ENCODE measurements at regions not wholly inside any gene's neighbourhood (a gene's known extent, or its start where the extent isn't known, plus 50 kb on each side); places are given as distances from the start of the nearest gene placed in this dataset.
"Not testable (repeated sequence)": the region's sequence is repeated elsewhere in the genome, so short reads cannot be mapped to it uniquely, and the experiment has no call there.

- TF ChIP-seq, protein P1, sequence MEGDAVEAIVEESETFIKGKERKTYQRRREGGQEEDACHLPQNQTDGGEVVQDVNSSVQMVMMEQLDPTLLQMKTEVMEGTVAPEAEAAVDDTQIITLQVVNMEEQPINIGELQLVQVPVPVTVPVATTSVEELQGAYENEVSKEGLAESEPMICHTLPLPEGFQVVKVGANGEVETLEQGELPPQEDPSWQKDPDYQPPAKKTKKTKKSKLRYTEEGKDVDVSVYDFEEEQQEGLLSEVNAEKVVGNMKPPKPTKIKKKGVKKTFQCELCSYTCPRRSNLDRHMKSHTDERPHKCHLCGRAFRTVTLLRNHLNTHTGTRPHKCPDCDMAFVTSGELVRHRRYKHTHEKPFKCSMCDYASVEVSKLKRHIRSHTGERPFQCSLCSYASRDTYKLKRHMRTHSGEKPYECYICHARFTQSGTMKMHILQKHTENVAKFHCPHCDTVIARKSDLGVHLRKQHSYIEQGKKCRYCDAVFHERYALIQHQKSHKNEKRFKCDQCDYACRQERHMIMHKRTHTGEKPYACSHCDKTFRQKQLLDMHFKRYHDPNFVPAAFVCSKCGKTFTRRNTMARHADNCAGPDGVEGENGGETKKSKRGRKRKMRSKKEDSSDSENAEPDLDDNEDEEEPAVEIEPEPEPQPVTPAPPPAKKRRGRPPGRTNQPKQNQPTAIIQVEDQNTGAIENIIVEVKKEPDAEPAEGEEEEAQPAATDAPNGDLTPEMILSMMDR (IDR thresholded peaks at IDR 0.05) = no peak
- H3K27me3 Mint-ChIP-seq = no peaks in the 10 kb centered on the region
- peaks cover 2% of the 10 kb centered on the region for H3K4me1 Mint-ChIP-seq
- CTCF ChIA-PET = no interaction called here
- no peaks in the 10 kb centered on the region for H3K9me3 Mint-ChIP-seq
- DNase-seq (no peak), ATAC-seq (ENCODE audit: low read depth) (no peak)
- H3K27ac Mint-ChIP-seq = no peak overlapping the region
- POLR2A ChIA-PET = no interaction called here
- H3K36me3 Mint-ChIP-seq (ENCODE audit: low read depth) = peaks cover 23% of the 10 kb centered on the region
- H3K4me3 Mint-ChIP-seq = no peak overlapping the region
- intact Hi-C loops (cut with micrococcal nuclease) = no loop called here
Observed at GRCh38 chr7:66539902-66540375, 88.7 kb upstream of the KCTD7 start.

DNA sequence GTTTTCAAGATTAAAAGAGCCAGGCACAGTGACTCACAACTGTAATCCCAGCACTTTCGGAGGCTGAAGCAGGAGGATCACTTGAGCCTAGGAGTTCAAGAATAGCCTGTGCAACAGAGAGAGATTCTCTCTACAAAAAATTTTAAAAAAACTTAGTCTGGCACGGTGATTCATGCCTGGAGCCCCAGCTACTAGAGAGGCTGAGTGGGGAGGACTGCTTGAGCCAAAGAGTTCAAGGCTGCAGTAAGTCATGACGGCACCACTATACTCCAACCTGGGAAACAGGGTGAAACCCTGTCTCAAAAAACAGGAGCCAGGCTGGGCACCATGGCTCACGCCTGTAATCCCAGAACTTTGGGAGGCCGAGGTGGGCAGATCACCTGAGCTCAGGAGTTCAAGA is 86.6 kb upstream of the KCTD7 start:
- no peak overlapping the region for H3K4me3 Mint-ChIP-seq

DNA sequence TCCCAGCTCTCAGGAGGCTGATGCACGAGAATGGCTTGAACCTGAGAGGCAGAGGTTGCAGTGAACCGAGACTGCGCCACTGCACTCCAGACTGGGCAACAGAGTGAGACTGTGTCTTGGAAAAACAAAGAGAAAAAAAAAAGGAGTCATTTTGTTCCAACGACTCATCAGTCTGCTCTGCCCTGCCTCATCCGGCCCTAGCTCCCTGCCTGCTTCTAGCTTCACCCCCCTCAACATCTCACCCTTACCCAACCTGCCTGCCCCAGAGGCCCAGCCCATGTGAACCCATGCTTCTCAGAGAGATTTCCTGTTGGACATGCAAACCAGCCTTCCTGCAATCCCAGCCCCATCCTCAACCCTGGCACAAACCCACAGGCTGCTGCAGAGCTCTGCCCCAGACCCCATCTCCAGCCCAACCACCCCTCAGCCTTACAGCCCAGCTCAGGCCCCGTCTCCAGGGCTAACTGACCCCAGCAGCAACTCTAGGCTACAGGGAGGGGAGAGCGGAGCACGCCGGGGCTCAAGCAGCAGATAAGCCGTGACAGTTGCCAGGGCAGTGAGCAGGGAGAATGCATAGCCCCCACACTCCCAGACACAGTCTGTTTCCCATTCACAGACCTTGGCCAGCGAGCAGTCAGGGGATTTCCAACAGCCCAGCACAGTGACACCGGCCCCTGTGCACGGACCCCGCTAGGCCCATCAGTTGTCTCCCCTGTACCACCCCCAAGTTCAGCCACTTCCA is 86.0 kb upstream of the KCTD7 start:
- Mint-ChIP-seq H3K27me3 (no peaks in the 10 kb centered on the region), H3K36me3 (ENCODE audit: low read depth) (peaks cover 33% of the 10 kb centered on the region), H3K9me3 (no peaks in the 10 kb centered on the region), H3K4me3 (no peak overlapping the region), H3K4me1 (peaks cover 2% of the 10 kb centered on the region), H3K27ac (no peak overlapping the region)
- ATAC-seq (ENCODE audit: low read depth) (no peak), DNase-seq (no peak)
- intact Hi-C loops (cut with micrococcal nuclease) = no loop called here
- ChIA-PET POLR2A (no interaction called here), CTCF (no interaction called here)
- TF ChIP-seq, protein P1 (IDR thresholded peaks at IDR 0.05) = no peak

More for the DNA sequence above, 86.6 kb upstream of the KCTD7 start:
- ChIA-PET POLR2A (no interaction called here), CTCF (no interaction called here)
- H3K27ac Mint-ChIP-seq = no peak overlapping the region
- H3K36me3 Mint-ChIP-seq (ENCODE audit: low read depth) = peaks cover 32% of the 10 kb centered on the region
- no peaks in the 10 kb centered on the region for H3K27me3 Mint-ChIP-seq
- H3K4me1 Mint-ChIP-seq = peaks cover 2% of the 10 kb centered on the region
- ATAC-seq (ENCODE audit: low read depth) (no peak), DNase-seq (no peak)
- TF ChIP-seq, protein P1 (IDR thresholded peaks at IDR 0.05) = no peak
- H3K9me3 Mint-ChIP-seq = no peaks in the 10 kb centered on the region
- intact Hi-C loops (cut with micrococcal nuclease) = no loop called here

DNA sequence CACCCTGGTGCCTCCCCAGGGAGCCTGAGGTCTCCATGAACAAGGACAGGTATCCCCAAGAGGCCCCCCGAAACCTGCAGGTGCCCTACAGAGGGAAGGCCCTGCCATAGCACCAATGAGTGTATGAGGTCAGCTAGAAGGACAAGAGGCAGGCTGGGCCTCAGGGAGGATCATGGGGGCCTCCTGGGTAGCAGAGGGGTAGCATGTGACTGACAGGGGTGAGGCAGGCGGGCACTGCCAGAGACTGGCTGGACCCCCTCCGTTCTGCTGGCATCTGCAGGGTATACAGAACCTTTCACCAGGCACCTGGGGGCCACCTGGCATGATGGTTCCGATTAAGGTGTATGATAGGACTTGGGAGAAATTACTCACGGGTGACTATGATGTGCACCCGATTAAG is 79.2 kb upstream of the KCTD7 start:
- DNase-seq (no peak), ATAC-seq (ENCODE audit: low read depth) (no peak)
- no peak overlapping the region for H3K27ac Mint-ChIP-seq
- TF ChIP-seq, protein P1 (IDR thresholded peaks at IDR 0.05) = no peak
- CTCF ChIA-PET = no interaction called here
- no peaks in the 10 kb centered on the region for H3K9me3 Mint-ChIP-seq
- H3K27me3 Mint-ChIP-seq = no peaks in the 10 kb centered on the region
- no peak overlapping the region for H3K4me3 Mint-ChIP-seq
- POLR2A ChIA-PET = no interaction called here
- intact Hi-C loops (cut with micrococcal nuclease) = no loop called here
- peaks cover 67% of the 10 kb centered on the region for H3K36me3 Mint-ChIP-seq (ENCODE audit: low read depth)
- H3K4me1 Mint-ChIP-seq = no peaks in the 10 kb centered on the region

GRCh38 chr7:66553001-66553400 is 75.7 kb upstream of the KCTD7 start:
- H3K4me1 Mint-ChIP-seq = peaks cover 3% of the 10 kb centered on the region
- TF ChIP-seq, protein P1 (IDR thresholded peaks at IDR 0.05) = no peak
- ChIA-PET CTCF (no interaction called here), POLR2A (no interaction called here)
- H3K4me3 Mint-ChIP-seq = no peak overlapping the region
- intact Hi-C loops (cut with micrococcal nuclease) = no loop called here
- no peaks in the 10 kb centered on the region for H3K9me3 Mint-ChIP-seq
- no peak for ATAC-seq (ENCODE audit: low read depth)
- no peak for DNase-seq
- no peaks in the 10 kb centered on the region for H3K27me3 Mint-ChIP-seq
- H3K36me3 Mint-ChIP-seq (ENCODE audit: low read depth) = peaks cover 68% of the 10 kb centered on the region
- no peak overlapping the region for H3K27ac Mint-ChIP-seq

- intact Hi-C loops (cut with micrococcal nuclease); H3K9me3 Mint-ChIP-seq; DNase-seq; H3K4me3 Mint-ChIP-seq; ATAC-seq (ENCODE audit: low read depth); CTCF ChIA-PET; H3K27me3 Mint-ChIP-seq; POLR2A ChIA-PET; H3K4me1 Mint-ChIP-seq; H3K27ac Mint-ChIP-seq: not testable (repeated sequence)
- peaks cover 66% of the 10 kb centered on the region for H3K36me3 Mint-ChIP-seq (ENCODE audit: low read depth)
Observed at GRCh38 chr7:66553675-66554074, 75.0 kb upstream of the KCTD7 start.

- H3K27ac Mint-ChIP-seq = not testable (repeated sequence)
Observed at GRCh38 chr7:66554291-66554690, 74.4 kb upstream of the KCTD7 start.

More at GRCh38 chr7:66554291-66554690, 74.4 kb upstream of the KCTD7 start:
- H3K9me3 Mint-ChIP-seq; CTCF ChIA-PET; H3K4me3 Mint-ChIP-seq; H3K27me3 Mint-ChIP-seq; ATAC-seq (ENCODE audit: low read depth); H3K4me1 Mint-ChIP-seq; POLR2A ChIA-PET; DNase-seq; intact Hi-C loops (cut with micrococcal nuclease): not testable (repeated sequence)
- peaks cover 65% of the 10 kb centered on the region for H3K36me3 Mint-ChIP-seq (ENCODE audit: low read depth)

Measured in activated B cell treated with CpG ODN at 0.5 μM for 24 hours (primary cell).